ENCODE measurements at regions not wholly inside any gene's neighbourhood (a gene's known extent, or its start where the extent isn't known, plus 50 kb on each side); places are given as distances from the start of the nearest gene placed in this dataset.

GRCh38 chr3:118544458-118544857 is 490.2 kb downstream of the IGSF11 start:
- WGBS, 2 donors, result 82 to 89% methylated on average over 5 of the region's 5 CpGs

GRCh38 chr3:118548434-118548833 is 486.2 kb downstream of the IGSF11 start:
- Histone ChIP-seq H3K4me3 (no peak overlapping the region), H3K27ac (ENCODE audit: low read depth in 1 of 2, low read length in 1 of 2) (no peak overlapping the region), H3K36me3 (ENCODE audit: control insufficient read depth in 4 of 4, insufficient read depth in 4 of 4, low read length in 4 of 4) (no peaks in the 10 kb centered on the region), H3K9me3 (ENCODE audit: control insufficient read depth in 4 of 4, insufficient read depth in 3 of 4, low read length in 3 of 4) (no peaks in the 10 kb centered on the region), H3K27me3 (ENCODE audit: control insufficient read depth in 3 of 3, insufficient read depth in 3 of 3, low read length in 2 of 3) (peaks cover 0 to 3% (median 0%) of the 10 kb centered on the region in 3 donors), H3K4me1 (ENCODE audit: control insufficient read depth in 5 of 5, insufficient read depth in 5 of 5, low read length in 5 of 5) (no peaks in the 10 kb centered on the region), H3K9ac (ENCODE audit: insufficient read depth in 1 of 2, low read length in 2 of 2) (no peak overlapping the region)
- DNase-seq (no peak), ATAC-seq (ENCODE audit: insufficient read depth, low FRiP score) (no peak)
- no peak for TF ChIP-seq CTCF (IDR thresholded peaks at IDR 0.05; ENCODE audit: control extremely low read depth, extremely low read depth)
- 83 to 84% methylated on average over 4 of the region's 4 CpGs for WGBS, 2 donors

More at GRCh38 chr3:118544458-118544857, 490.2 kb downstream of the IGSF11 start:
- no peak overlapping the region for H3K9ac ChIP-seq (ENCODE audit: insufficient read depth in 1 of 2, low read length in 2 of 2)
- no peaks in the 10 kb centered on the region for H3K27me3 ChIP-seq (ENCODE audit: control insufficient read depth in 3 of 3, insufficient read depth in 3 of 3, low read length in 2 of 3)
- no peak overlapping the region for H3K4me3 ChIP-seq
- no peak for DNase-seq
- TF ChIP-seq CTCF (IDR thresholded peaks at IDR 0.05; ENCODE audit: control extremely low read depth, extremely low read depth), result no peak
- no peak overlapping the region for H3K27ac ChIP-seq (ENCODE audit: low read depth in 1 of 2, low read length in 1 of 2)
- H3K36me3 ChIP-seq (ENCODE audit: control insufficient read depth in 4 of 4, insufficient read depth in 4 of 4, low read length in 4 of 4), result no peaks in the 10 kb centered on the region
- ATAC-seq (ENCODE audit: insufficient read depth, low FRiP score), result no peak
- no peaks in the 10 kb centered on the region for H3K4me1 ChIP-seq (ENCODE audit: control insufficient read depth in 5 of 5, insufficient read depth in 5 of 5, low read length in 5 of 5)
- no peaks in the 10 kb centered on the region for H3K9me3 ChIP-seq (ENCODE audit: control insufficient read depth in 4 of 4, insufficient read depth in 3 of 4, low read length in 3 of 4)

GRCh38 chr3:118550122-118550521 is 484.5 kb downstream of the IGSF11 start:
- Histone ChIP-seq H3K27ac (ENCODE audit: low read depth in 1 of 2, low read length in 1 of 2) (no peak overlapping the region), H3K9ac (ENCODE audit: insufficient read depth in 1 of 2, low read length in 2 of 2) (no peak overlapping the region), H3K9me3 (ENCODE audit: control insufficient read depth in 4 of 4, insufficient read depth in 3 of 4, low read length in 3 of 4) (no peaks in the 10 kb centered on the region), H3K4me3 (no peak overlapping the region), H3K36me3 (ENCODE audit: control insufficient read depth in 4 of 4, insufficient read depth in 4 of 4, low read length in 4 of 4) (no peaks in the 10 kb centered on the region), H3K27me3 (ENCODE audit: control insufficient read depth in 3 of 3, insufficient read depth in 3 of 3, low read length in 2 of 3) (peaks cover 0 to 6% (median 0%) of the 10 kb centered on the region in 3 donors), H3K4me1 (ENCODE audit: control insufficient read depth in 5 of 5, insufficient read depth in 5 of 5, low read length in 5 of 5) (no peaks in the 10 kb centered on the region)
- WGBS, 2 donors, result 46 to 55% methylated on average over 2 of the region's 2 CpGs
- ATAC-seq (ENCODE audit: insufficient read depth, low FRiP score), result no peak
- no peak for DNase-seq
- no peak for TF ChIP-seq CTCF (IDR thresholded peaks at IDR 0.05; ENCODE audit: control extremely low read depth, extremely low read depth)

GRCh38 chr3:118550556-118550955 is 484.1 kb downstream of the IGSF11 start:
- Histone ChIP-seq H3K4me1 (ENCODE audit: control insufficient read depth in 5 of 5, insufficient read depth in 5 of 5, low read length in 5 of 5) (no peaks in the 10 kb centered on the region), H3K9ac (ENCODE audit: insufficient read depth in 1 of 2, low read length in 2 of 2) (no peak overlapping the region), H3K27me3 (ENCODE audit: control insufficient read depth in 3 of 3, insufficient read depth in 3 of 3, low read length in 2 of 3) (peaks cover 0 to 9% (median 0%) of the 10 kb centered on the region in 3 donors), H3K36me3 (ENCODE audit: control insufficient read depth in 4 of 4, insufficient read depth in 4 of 4, low read length in 4 of 4) (no peaks in the 10 kb centered on the region), H3K27ac (ENCODE audit: low read depth in 1 of 2, low read length in 1 of 2) (no peak overlapping the region), H3K9me3 (ENCODE audit: control insufficient read depth in 4 of 4, insufficient read depth in 3 of 4, low read length in 3 of 4) (no peaks in the 10 kb centered on the region), H3K4me3 (no peak overlapping the region)
- ATAC-seq (ENCODE audit: insufficient read depth, low FRiP score), result no peak
- no peak for TF ChIP-seq CTCF (IDR thresholded peaks at IDR 0.05; ENCODE audit: control extremely low read depth, extremely low read depth)
- no peak for DNase-seq
